HepG2 (cell line): ENCODE measurements at regions not wholly inside any gene's neighbourhood (a gene's known extent, or its start where the extent isn't known, plus 50 kb on each side); places are given as distances from the start of the nearest gene placed in this dataset.
"Not testable (repeated sequence)": the region's sequence is repeated elsewhere in the genome, so short reads cannot be mapped to it uniquely, and the experiment has no call there.

Experiments
- ARNT2 ChIP-seq: sonication (generic); formaldehyde crosslinking; IDR thresholded peaks from 2 replicates; pipeline ENCODE4 v1.8.0; 2022; ENCODE audit warnings: mild to moderate bottlenecking, low read depth, missing genetic modification reagents, moderate library complexity
- EZH2 ChIP-seq: conservative IDR thresholded peaks from 2 replicates; pipeline ENCODE4 v1.6.1; 2012; ENCODE audit warnings: mild to moderate bottlenecking, low read depth, low read length, moderate library complexity
- NFRKB ChIP-seq: fragments of 450-650 bp; IDR thresholded peaks from 2 replicates; pipeline ENCODE4 v1.6.1; 2017
- SOX6 ChIP-seq, 2 experiments: fragments of 450-650 bp in 1 of 2; sonication (generic) in 1 of 2; formaldehyde crosslinking in 1 of 2; IDR thresholded peaks; 2 replicates each; pipeline versions ENCODE4 v1.4.0 to v1.6.1; 2017 to 2020; ENCODE audit warnings: antibody characterized with exemption in 1 of 2, mild to moderate bottlenecking in 1 of 2, missing genetic modification reagents in 1 of 2
- SRF ChIP-seq: IDR thresholded peaks from 2 replicates; pipeline ENCODE4 v1.6.1; 2011; ENCODE audit warnings: mild to moderate bottlenecking, low read depth, low read length, moderate library complexity
- TAF1 ChIP-seq: sonication (generic); formaldehyde crosslinking; IDR thresholded peaks from 2 replicates; pipeline ENCODE4 v1.4.0; 2020; ENCODE audit warnings: missing genetic modification reagents
- TP53 ChIP-seq: sonication (generic); formaldehyde crosslinking; conservative IDR thresholded peaks from 2 replicates; pipeline ENCODE4 v1.4.0; 2020; ENCODE audit warnings: missing genetic modification reagents
- ZNF367 ChIP-seq: sonication (generic); formaldehyde crosslinking; IDR thresholded peaks from 2 replicates; pipeline ENCODE4 v1.4.0; 2020; ENCODE audit warnings: missing genetic modification reagents, borderline replicate concordance
- TF ChIP-seq, protein P1 (sequence below): sonication (generic); formaldehyde crosslinking; IDR thresholded peaks from 2 replicates; pipeline ENCODE4 v1.5.0; 2020; ENCODE audit warnings: mild to moderate bottlenecking, missing genetic modification reagents, moderate library complexity
- TF ChIP-seq, protein P2 (sequence below): sonication (generic); formaldehyde crosslinking; IDR thresholded peaks from 2 replicates; pipeline ENCODE4 v1.5.0; 2020; ENCODE audit warnings: missing genetic modification reagents, mild to moderate bottlenecking, borderline replicate concordance
- TF ChIP-seq, protein P3 (sequence below): sonication (generic); formaldehyde crosslinking; IDR thresholded peaks from 2 replicates; pipeline ENCODE4 v1.9.0; 2022; ENCODE audit warnings: missing genetic modification reagents, mild to moderate bottlenecking, borderline replicate concordance

DNA sequence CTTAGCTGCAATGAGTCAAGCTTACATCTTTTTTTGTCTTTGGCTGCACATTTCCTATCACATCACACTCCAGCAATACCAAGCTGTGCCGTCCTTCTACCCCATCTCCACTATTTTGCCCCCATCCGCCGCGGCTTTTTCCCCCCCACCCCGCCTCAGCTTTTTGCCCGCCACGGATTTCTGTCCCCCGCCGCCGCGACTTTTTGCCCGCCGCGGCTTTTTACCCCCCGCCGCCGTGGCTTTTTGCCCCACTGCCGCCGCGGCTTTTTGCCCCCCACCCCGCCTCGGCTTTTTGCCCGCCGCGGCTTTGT lies 2785.4 kb downstream of the RPIA start:
- not testable (repeated sequence) for TF ChIP-seq TAF1; SRF; SOX6 (IDR thresholded peaks at IDR 0.05); SOX6 (CRISPR knock-in tag; IDR thresholded peaks at IDR 0.05); TP53 (CRISPR knock-in tag); NFRKB; EZH2; ZNF367 (CRISPR knock-in tag); ARNT2
- TF ChIP-seq, protein P1, sequence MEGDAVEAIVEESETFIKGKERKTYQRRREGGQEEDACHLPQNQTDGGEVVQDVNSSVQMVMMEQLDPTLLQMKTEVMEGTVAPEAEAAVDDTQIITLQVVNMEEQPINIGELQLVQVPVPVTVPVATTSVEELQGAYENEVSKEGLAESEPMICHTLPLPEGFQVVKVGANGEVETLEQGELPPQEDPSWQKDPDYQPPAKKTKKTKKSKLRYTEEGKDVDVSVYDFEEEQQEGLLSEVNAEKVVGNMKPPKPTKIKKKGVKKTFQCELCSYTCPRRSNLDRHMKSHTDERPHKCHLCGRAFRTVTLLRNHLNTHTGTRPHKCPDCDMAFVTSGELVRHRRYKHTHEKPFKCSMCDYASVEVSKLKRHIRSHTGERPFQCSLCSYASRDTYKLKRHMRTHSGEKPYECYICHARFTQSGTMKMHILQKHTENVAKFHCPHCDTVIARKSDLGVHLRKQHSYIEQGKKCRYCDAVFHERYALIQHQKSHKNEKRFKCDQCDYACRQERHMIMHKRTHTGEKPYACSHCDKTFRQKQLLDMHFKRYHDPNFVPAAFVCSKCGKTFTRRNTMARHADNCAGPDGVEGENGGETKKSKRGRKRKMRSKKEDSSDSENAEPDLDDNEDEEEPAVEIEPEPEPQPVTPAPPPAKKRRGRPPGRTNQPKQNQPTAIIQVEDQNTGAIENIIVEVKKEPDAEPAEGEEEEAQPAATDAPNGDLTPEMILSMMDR (CRISPR knock-in tag), result not testable (repeated sequence)
- TF ChIP-seq, protein P2, sequence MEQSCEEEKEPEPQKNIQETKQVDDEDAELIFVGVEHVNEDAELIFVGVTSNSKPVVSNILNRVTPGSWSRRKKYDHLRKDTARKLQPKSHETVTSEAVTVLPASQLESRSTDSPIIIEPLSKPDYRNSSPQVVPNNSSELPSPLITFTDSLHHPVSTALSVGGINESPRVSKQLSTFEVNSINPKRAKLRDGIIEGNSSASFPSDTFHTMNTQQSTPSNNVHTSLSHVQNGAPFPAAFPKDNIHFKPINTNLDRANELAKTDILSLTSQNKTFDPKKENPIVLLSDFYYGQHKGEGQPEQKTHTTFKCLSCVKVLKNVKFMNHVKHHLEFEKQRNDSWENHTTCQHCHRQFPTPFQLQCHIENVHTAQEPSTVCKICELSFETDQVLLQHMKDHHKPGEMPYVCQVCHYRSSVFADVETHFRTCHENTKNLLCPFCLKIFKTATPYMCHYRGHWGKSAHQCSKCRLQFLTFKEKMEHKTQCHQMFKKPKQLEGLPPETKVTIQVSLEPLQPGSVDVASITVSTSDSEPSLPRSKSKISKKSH (CRISPR knock-in tag), result not testable (repeated sequence)
- TF ChIP-seq, protein P3, sequence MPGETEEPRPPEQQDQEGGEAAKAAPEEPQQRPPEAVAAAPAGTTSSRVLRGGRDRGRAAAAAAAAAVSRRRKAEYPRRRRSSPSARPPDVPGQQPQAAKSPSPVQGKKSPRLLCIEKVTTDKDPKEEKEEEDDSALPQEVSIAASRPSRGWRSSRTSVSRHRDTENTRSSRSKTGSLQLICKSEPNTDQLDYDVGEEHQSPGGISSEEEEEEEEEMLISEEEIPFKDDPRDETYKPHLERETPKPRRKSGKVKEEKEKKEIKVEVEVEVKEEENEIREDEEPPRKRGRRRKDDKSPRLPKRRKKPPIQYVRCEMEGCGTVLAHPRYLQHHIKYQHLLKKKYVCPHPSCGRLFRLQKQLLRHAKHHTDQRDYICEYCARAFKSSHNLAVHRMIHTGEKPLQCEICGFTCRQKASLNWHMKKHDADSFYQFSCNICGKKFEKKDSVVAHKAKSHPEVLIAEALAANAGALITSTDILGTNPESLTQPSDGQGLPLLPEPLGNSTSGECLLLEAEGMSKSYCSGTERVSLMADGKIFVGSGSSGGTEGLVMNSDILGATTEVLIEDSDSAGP (CRISPR knock-in tag), result not testable (repeated sequence)
